GM23248 (cell line): ENCODE measurements at regions not wholly inside any gene's neighbourhood (a gene's known extent, or its start where the extent isn't known, plus 50 kb on each side); places are given as distances from the start of the nearest gene placed in this dataset.

Experiments used
- DNase-seq: peaks from one replicate; pipeline ENCODE4 v3.0.0-alpha.2; 2015
- H2AFZ ChIP-seq: fragments of 200-600 bp; sonication (generic); 2 replicates; pipeline ENCODE4 v1.6.1; 2016; ENCODE audit warnings: antibody characterized with exemption
- H3F3A ChIP-seq: fragments of 200-600 bp; sonication (generic); 2 replicates; pipeline ENCODE4 v1.6.1; 2016; ENCODE audit warnings: mild to moderate bottlenecking, antibody characterized with exemption, mixed run types; ENCODE audit not compliant: insufficient read depth
- H3K27ac ChIP-seq: fragments of 200-600 bp; sonication (generic); 2 replicates; pipeline ENCODE4 v1.5.1; 2016; ENCODE audit warnings: mild to moderate bottlenecking
- H3K27me3 ChIP-seq: fragments of 200-600 bp; sonication (generic); replicated peaks from 2 replicates; pipeline ENCODE4 v1.6.1; 2016; ENCODE audit warnings: mild to moderate bottlenecking; ENCODE audit not compliant: insufficient read depth
- H3K36me3 ChIP-seq: fragments of 200-600 bp; sonication (generic); 2 replicates; pipeline ENCODE4 v1.6.1; 2016; ENCODE audit warnings: low read depth, mild to moderate bottlenecking
- H3K4me1 ChIP-seq: fragments of 200-600 bp; sonication (generic); 2 replicates; pipeline ENCODE4 v1.6.1; 2016; ENCODE audit warnings: mild to moderate bottlenecking; ENCODE audit not compliant: insufficient read depth
- H3K4me2 ChIP-seq: fragments of 200-600 bp; sonication (generic); one replicate; pipeline ENCODE4 v1.6.1; 2016; ENCODE audit warnings: mild to moderate bottlenecking; ENCODE audit not compliant: unreplicated experiment
- H3K4me3 ChIP-seq: fragments of 200-600 bp; sonication (generic); 2 replicates; pipeline ENCODE4 v1.5.1; 2016; ENCODE audit warnings: mild to moderate bottlenecking
- H3K79me2 ChIP-seq: fragments of 200-600 bp; sonication (generic); 2 replicates; pipeline ENCODE4 v1.6.1; 2016; ENCODE audit warnings: mild to moderate bottlenecking; ENCODE audit not compliant: insufficient read depth
- H3K9ac ChIP-seq: fragments of 200-600 bp; sonication (generic); 2 replicates; pipeline ENCODE4 v1.6.1; 2016; ENCODE audit warnings: mild to moderate bottlenecking
- H3K9me2 ChIP-seq: fragments of 200-600 bp; sonication (generic); 2 replicates; pipeline ENCODE4 v1.6.1; 2016; ENCODE audit warnings: mixed run types, mild to moderate bottlenecking, moderate library complexity; ENCODE audit not compliant: insufficient read depth
- H3K9me3 ChIP-seq: fragments of 200-600 bp; sonication (generic); one replicate; pipeline ENCODE4 v1.6.1; 2017; ENCODE audit warnings: low read depth
- H4K20me1 ChIP-seq: fragments of 200-600 bp; sonication (generic); 2 replicates; pipeline ENCODE4 v1.6.0; 2016; ENCODE audit not compliant: insufficient read depth
- EZH2 ChIP-seq: fragments of 200-600 bp; sonication (generic); IDR thresholded peaks from 2 replicates; pipeline ENCODE4 v1.6.1; 2018; ENCODE audit warnings: antibody characterized with exemption, mild to moderate bottlenecking; ENCODE audit not compliant: insufficient read depth, poor library complexity, severe bottlenecking
- EZH2phosphoT487 ChIP-seq: fragments of 200-600 bp; sonication (generic); IDR thresholded peaks from 2 replicates; pipeline ENCODE4 v1.6.1; 2018; ENCODE audit warnings: antibody characterized with exemption, moderate library complexity, mild to moderate bottlenecking, low read depth; ENCODE audit not compliant: insufficient read depth
- WGBS, 2 experiments: methylation state at CpG; one replicate each; pipeline ENCODE4 v1.1.6; 2015 to 2017; ENCODE audit warnings: low lambda C conversion rate in 2 of 2, low coverage in 1 of 2; ENCODE audit errors: missing lambda C conversion rate in 2 of 2; 5-methylcytosine and 5-hydroxymethylcytosine counted together
- in situ Hi-C: fragments of 300-500 bp; cut with MboI; formaldehyde crosslinking; loops from 2 replicates; pipeline ENCODE4 v1.15.0; 2020

GRCh38 chr2:15801439-15801838, 138.9 kb upstream of the MYCN start:
- no peaks in the 10 kb centered on the region for H4K20me1 ChIP-seq
- no peak overlapping the region for H2AFZ ChIP-seq
- H3K4me1 ChIP-seq, result no peaks in the 10 kb centered on the region
- no peak overlapping the region for H3K4me2 ChIP-seq
- H3K4me3 ChIP-seq, result no peak overlapping the region
- no peaks in the 10 kb centered on the region for H3F3A ChIP-seq
- no peaks in the 10 kb centered on the region for H3K27me3 ChIP-seq
- no peak overlapping the region for H3K9ac ChIP-seq
- H3K27ac ChIP-seq, result no peak overlapping the region
- H3K9me3 ChIP-seq, result no peaks in the 10 kb centered on the region
- DNase-seq, result no peak
- no peak for TF ChIP-seq EZH2
- TF ChIP-seq EZH2phosphoT487, result no peak
- H3K9me2 ChIP-seq, result no peaks in the 10 kb centered on the region
- in situ Hi-C loops, result no loop called here
- WGBS, 2 experiments, result 66 to 72% methylated on average over 14 of the region's 14 CpGs
- H3K79me2 ChIP-seq, result no peaks in the 10 kb centered on the region
- no peaks in the 10 kb centered on the region for H3K36me3 ChIP-seq

DNA sequence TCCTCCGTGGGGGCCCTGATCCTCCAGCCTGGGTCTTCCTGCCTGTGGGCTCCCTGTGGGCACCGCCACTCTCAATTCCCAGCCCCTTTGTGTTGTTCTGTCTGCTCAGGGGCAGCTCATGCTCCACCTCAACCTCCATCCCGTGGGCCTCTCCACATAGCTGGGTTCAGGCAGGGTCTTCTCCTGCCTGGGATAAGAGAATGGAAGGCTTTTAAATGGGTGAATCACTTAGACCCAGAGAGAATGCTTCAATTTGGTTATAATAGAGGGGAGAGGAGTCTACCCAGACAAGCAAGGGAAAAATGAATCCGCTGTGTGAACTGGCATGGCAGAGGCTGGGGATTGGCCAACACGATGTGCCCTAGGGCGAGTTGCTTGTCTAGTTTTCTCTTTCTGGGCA, 138.4 kb upstream of the MYCN start:
- in situ Hi-C loops, result no loop called here
- TF ChIP-seq EZH2 (no peak), EZH2phosphoT487 (no peak)
- Histone ChIP-seq H3K36me3 (no peaks in the 10 kb centered on the region), H3K9me2 (no peaks in the 10 kb centered on the region), H3K27ac (no peak overlapping the region), H3K79me2 (no peaks in the 10 kb centered on the region), H3K9ac (no peak overlapping the region), H3F3A (no peaks in the 10 kb centered on the region), H3K9me3 (no peaks in the 10 kb centered on the region), H2AFZ (no peak overlapping the region), H3K27me3 (no peaks in the 10 kb centered on the region), H3K4me3 (no peak overlapping the region), H3K4me1 (no peaks in the 10 kb centered on the region), H3K4me2 (no peak overlapping the region), H4K20me1 (no peaks in the 10 kb centered on the region)
- no peak for DNase-seq
- 33 to 34% methylated on average over 6 of the region's 6 CpGs for WGBS, 2 experiments

- no peaks in the 10 kb centered on the region for H3K9me2 ChIP-seq
- no peak overlapping the region for H2AFZ ChIP-seq
- DNase-seq, result no peak
- no peaks in the 10 kb centered on the region for H3K4me1 ChIP-seq
- TF ChIP-seq EZH2 (no peak), EZH2phosphoT487 (no peak)
- H3K27me3 ChIP-seq, result no peaks in the 10 kb centered on the region
- no peaks in the 10 kb centered on the region for H3F3A ChIP-seq
- H3K79me2 ChIP-seq, result no peaks in the 10 kb centered on the region
- in situ Hi-C loops, result no loop called here
- H4K20me1 ChIP-seq, result no peaks in the 10 kb centered on the region
- no peaks in the 10 kb centered on the region for H3K36me3 ChIP-seq
- WGBS, 2 experiments, result 7 to 8% methylated on average over 10 of the region's 10 CpGs
- no peak overlapping the region for H3K4me2 ChIP-seq
- no peak overlapping the region for H3K27ac ChIP-seq
- no peak overlapping the region for H3K9ac ChIP-seq
- H3K9me3 ChIP-seq, result no peaks in the 10 kb centered on the region
- H3K4me3 ChIP-seq, result no peak overlapping the region
These were observed 137.4 kb upstream of the MYCN start for GRCh38 chr2:15802657-15803542.

GRCh38 chr2:15803543-15804245, 136.7 kb upstream of the MYCN start:
- in situ Hi-C loops, result no loop called here
- H4K20me1 ChIP-seq, result no peaks in the 10 kb centered on the region
- no peaks in the 10 kb centered on the region for H3K36me3 ChIP-seq
- no peaks in the 10 kb centered on the region for H3K9me3 ChIP-seq
- H3K4me1 ChIP-seq, result no peaks in the 10 kb centered on the region
- H3K9me2 ChIP-seq, result no peaks in the 10 kb centered on the region
- no peaks in the 10 kb centered on the region for H3F3A ChIP-seq
- no peak for DNase-seq
- H2AFZ ChIP-seq, result no peak overlapping the region
- H3K27me3 ChIP-seq, result no peaks in the 10 kb centered on the region
- TF ChIP-seq EZH2phosphoT487, result no peak
- TF ChIP-seq EZH2, result no peak
- no peak overlapping the region for H3K4me2 ChIP-seq
- no peak overlapping the region for H3K9ac ChIP-seq
- no peak overlapping the region for H3K27ac ChIP-seq
- WGBS, 2 experiments, result 40 to 41% methylated on average over 12 of the region's 12 CpGs
- no peak overlapping the region for H3K4me3 ChIP-seq
- no peaks in the 10 kb centered on the region for H3K79me2 ChIP-seq
